GM19351 (cell line): ENCODE measurements at regions not wholly inside any gene's neighbourhood (a gene's known extent, or its start where the extent isn't known, plus 50 kb on each side); places are given as distances from the start of the nearest gene placed in this dataset.

ENCODE experiments used
- ATAC-seq: cut with Tn5 transposase; IDR thresholded peaks from one replicate; pipeline ENCODE4 v1.9.1; 2021; ENCODE audit warnings: mild to moderate bottlenecking, moderate library complexity; ENCODE audit not compliant: unreplicated experiment

DNA sequence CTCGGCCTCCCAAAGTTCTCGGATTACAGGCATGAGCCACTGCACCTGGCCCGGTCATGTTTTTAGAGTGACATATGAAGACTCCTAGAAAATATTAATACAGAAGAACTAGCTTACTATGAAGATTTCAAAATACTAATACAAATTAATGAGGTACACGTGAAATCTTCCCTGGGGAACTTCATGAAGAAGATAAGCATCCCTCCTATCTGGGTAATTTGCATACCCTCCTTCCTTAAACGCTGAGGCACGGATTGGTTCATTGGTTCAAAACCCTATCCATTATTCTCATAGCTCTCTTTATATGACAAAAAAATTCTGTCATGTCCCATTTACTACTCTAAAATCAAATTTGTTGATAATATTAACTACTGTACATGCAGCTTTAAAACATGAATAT is 224.8 kb upstream of the KLF14 start:
- ATAC-seq, result no peak

DNA sequence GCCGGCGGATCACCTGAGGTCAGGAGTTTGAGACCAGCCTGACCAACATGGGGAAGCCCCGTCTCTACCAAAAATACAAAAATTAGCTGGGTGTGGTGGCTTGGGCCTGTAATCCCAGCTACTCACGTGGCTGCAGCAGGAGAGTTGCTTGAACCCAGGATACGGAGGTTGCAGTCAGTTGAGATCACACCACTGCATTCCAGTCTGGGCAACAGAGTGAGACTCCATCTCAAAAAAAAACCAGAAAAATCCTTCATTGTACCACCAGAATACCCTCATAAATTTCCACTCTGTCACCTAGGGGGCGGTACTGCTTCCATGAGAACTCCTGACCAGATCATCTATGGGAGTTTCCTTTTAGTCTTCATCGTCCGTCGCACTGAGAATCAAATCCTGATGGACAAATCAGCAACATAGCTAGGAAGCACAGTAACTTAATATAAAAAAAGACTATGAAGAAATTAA is 225.8 kb upstream of the KLF14 start:
- no peak for ATAC-seq

DNA sequence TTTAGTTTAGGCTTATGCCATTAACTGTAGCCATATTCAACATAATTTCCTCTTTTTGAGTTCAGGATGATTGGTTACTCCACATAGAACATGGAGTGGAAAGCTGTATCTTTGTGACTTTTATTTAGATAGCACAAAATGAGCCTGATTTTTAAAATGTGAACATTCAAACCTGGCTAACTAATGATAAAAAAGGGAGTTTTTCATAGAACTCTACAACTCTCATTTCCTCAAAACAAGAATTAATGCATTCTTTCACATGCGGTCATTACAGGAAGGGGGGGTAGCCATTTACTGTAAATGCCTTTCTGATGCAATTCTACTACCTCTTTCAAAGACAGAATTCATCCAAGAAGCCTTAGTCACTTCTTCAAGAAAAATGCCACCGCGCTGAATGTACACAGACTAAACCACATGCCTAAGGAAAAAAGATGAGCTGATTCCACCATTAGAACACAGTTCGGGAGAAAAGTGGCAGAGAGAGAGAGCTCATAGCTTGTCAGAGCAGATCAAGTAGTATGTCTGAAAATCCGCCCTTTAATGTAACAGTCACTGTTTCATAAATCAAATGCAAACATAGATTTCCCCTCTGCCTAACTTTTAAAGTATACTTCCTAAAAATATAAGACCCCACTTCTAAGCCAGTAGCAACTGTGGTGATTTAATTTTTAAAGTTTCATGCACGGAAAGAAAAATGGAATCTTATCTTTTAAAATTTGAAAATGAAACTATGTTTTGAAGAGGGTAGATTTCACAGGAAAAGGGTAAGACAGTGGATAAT is 226.4 kb upstream of the KLF14 start:
- no peak for ATAC-seq

DNA sequence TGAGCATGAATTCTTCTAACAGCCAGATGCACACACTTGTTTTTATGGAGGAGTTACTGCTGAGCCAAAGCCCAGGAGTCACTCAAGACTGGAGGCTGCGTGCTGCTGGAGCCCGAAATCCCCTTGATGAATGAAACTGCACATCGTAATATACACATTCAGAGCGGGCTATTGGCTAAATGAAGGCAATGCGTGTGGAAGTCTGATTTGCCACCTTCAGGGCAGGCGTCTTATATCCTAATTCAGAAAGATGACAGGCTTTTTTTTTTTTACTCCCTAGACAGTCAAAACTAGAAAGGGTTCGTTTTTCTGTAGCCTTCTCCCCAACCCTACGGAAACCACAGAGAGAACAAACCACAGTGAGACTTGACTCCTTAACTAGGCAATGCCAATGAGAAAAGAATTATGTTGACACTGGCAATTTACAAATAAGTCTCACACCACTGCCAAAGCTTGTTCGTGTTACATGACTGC is 227.2 kb upstream of the KLF14 start:
- peak; percentile 74 for ATAC-seq

DNA sequence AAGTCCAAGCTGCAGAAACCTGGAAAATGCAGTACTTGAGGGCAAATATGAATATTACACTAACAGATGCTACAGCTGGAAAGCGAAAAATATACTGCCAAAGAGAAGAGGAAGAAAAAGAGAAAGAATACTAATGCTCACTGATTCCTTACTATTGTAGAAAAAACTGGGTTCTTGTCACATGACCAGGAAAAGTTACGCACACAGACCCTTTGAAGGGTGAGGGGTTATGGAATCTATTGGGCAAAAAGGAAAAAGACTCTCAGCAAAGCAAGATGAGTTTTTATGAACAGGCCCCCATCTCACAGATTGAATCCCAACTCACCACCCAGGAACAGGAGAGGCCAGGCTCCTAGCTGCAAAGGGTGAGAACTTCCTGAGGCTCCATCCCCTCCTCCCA is 228.1 kb upstream of the KLF14 start:
- no peak for ATAC-seq

DNA sequence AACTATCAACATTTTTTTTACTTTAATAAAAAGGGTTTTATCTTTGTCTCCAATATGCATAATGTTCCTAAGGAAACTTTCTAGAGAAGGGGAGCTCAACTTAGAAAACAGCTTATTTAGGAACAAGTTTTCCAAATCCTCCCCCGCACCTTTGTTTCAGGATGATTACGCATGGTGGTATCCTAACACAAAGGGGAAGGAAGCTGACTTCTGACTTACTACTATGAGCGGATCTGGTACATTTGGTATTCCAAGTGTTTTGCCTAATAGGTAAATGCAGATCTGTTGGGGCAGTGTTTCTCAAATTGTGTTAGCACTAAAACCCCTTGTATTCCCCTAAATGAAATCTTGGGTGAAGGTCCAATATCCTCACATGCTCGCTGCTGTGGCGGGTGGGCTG is 229.3 kb upstream of the KLF14 start:
- no peak for ATAC-seq

DNA sequence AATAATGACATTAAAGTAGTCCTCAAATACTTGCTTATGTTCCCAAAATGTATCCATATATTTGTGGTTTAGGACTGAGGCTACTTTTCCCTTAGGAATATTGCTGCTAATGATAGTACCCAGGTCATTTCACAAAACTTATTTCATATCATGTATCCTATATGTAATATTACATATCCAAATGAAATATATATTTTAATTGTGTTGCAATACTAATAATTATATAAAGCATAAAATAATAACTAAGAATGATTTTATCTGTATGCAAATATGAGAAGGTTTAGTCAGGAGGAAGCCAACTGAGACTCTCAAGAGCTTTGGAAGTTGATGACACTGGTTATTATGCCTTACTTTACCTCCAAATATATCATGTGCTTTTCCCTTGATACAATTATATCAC is 231.5 kb upstream of the KLF14 start:
- ATAC-seq, result no peak

DNA sequence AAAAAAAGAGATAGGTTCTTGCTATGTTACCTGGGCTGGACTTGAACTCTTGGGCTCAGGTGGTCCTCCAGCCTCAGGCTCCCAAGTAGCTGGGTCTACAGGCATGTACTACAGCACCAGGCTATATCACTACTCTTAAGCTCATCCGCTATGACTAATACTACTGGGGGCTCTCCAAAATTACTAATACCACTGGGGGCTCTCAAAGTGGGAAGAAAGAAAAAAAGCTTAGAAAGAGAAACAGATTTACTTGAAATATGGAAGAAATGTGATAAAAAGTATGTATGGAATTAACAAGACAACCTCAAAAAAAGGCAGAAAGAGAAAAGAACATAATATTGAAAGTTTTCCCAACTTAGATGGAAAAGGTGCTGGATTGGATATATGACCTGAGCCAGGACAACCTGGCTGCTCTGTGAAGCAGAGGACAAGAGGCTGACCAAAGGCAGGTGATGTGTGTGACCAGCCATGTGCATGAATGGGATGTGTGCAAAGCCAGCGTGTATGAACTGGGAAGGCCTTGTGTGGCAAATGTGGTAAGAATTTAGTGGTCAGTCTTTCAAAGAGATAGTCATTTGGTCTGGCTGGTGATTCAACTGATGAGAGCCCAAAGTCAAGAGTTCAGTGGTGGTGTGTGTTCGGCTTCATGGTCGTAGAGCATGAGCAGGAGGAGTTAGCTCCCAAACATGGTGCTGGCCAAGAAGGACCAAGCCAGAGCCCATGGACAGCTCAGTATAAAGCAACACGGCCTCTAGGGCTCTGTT is 232.4 kb upstream of the KLF14 start:
- ATAC-seq, result peak; percentile 57

DNA sequence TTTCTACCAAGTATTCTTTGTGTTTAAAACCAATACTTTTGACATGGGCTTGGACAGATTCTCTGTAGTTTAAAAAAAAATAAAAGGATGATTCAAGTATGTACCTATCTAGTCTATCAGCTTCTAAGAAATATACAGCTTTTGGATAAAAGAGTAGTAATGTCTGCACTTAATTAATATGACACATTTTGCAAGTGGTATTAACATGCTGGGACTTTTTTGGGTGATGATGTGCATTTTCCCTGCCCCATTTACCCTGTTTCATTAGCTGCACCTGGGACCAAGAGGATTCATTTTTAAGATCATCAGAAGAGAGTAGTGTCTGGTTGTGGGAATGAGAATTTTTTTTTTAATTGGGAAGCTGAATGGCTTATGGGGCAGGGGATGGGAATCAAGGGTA is 236.2 kb upstream of the KLF14 start:
- no peak for ATAC-seq

DNA sequence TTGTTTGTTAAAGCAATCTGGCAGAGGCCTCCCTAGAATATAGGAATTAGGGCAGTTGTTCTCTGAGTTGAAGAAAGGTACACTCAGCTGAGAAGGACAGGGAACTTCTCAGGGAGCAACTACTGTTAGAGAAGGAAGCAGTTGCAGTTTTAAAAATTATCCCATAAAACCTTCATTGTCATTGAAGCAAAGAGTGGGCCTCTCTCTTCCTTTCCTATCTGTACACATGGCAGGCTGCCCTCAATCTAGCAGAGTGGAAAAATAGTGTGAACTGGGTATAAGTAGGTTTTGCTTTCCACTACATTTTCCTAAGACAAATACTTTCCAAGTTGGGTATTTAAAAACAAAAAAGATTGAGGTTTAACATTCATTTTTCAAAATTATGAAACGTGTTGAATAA is 236.7 kb upstream of the KLF14 start:
- no peak for ATAC-seq

DNA sequence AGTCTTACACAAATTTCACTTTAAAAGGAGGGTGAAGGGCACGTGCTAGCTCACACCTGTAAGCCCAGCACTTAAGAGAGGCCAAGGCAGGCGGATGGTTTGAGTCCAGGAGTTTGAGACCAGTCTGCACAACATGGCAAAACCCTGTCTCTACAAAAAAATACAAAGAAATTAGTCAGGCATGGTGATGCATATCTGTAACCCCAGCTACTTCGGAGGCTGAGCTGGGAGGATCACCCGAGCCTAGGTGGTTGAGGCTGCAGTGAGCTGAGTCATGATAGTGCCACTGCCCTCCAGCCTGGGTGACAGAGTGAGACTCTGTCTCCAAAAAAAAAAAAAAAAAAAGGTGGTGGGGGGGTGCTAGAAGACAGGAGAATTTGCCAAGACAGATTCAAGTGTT is 237.3 kb upstream of the KLF14 start:
- ATAC-seq, result no peak

DNA sequence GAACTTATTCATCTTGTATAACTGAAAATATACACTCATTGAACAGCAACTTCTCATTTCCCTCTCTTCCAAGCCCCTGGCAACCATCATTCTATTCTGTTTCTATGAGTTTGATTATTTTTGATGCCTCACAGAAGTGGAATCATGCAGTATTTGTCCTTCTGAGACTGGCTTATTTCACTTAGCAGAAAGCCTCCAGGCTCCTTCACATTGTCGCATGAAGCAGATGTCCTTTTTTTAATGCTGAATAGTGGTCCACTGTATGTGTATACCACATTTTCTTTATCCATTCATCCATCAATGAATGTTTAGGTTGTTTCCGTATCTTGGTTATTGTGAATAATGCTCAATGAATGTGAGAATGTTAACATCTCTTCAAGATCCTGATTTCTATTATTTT is 238.2 kb upstream of the KLF14 start:
- ATAC-seq, result no peak

DNA sequence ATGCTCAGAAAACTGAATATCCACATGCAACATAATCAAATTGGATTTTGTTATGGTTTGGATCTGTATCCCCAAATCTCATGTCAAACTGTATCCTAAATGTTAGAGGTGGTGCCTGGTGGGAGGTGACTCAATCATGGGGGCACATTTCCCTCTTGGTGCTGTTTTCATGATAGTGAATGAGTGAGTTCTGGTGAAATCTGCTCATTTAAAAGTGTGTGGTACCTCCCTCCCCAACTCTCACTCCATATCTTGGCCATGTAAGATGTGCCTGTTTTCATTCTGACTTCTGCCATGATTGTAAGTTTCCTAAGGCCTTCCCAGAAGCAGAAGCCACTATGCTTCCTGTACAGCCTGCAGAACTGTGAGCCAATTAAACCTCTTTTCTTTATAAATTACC is 239.6 kb upstream of the KLF14 start:
- ATAC-seq, result no peak

DNA sequence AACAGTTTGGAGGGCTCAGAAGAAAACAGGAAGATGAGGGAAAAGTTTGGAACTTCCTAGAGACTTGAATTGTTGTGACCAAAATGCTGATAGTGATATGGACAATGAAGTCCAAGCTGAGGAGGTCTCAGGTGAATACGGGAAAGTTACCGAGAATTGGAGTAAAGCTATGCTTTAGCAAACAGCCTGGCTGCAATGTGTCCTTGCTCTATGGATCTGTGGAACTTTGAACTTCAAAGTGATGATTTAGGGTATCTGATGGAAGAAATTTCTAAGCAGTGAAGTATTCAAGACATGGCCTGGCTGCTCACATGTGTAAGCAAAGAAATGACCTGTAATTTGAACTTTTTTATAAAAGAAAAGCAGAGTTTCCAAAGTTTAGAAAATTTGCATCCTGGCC is 240.2 kb upstream of the KLF14 start:
- no peak for ATAC-seq

DNA sequence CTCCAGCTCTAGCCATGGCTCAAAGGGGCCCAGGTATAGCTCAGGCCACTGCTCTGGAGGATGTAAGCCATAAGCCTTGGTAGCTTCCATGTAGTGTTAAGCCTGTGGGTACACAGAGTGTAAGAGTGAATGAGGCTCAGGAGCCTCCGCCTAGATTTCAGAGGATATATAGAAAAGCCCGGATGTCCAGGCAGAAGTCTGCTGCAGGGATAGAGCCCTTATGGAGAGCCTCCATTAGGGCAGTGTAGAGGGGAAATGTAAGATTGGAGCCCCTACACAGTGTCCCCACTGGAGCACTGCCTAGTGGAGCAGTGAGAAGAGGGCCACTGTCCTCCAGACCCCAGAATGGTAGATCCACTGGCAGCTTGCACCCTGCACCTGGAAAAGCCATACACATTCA is 240.8 kb upstream of the KLF14 start:
- ATAC-seq, result no peak

DNA sequence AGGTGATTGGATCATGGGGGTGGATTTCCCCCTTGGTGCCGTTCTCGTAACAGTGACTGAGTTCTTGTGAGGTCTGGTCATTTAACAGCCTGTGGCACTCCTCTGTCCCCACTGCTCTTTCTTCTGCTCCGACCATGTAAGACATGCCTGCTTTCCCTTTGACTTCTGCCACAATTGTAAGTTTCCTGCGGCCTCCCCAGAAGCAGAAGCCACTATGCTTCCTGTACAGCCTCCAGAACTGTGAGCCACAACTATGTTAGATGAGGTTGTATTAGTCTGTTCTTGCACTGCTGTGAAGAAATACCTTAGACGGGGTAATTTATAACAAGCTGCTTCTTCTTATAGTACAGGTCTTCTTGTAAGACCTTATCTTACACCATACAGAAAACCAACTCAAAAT is 241.7 kb upstream of the KLF14 start:
- no peak for ATAC-seq

DNA sequence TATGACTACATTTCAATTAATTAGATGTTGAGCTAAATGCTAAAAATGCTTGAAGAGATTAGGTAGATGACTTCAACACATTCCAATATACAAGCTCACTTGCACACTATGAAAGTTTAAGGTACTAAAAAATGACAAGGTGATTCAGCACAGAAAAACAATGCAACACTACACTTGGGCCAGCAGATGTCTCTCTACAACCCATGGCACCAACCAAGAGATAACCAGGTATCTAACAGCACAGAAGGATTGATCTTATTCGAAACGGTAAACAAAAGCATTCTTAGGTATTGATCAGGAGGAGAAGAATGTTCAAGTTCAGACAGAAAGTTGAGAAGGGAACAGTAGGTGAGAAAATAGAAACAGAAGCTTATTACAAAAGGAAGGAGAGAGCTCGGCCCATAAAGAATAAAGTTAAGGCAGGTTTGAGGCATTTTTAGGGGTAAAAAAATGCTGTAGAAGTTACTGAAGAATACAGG is 248.2 kb upstream of the KLF14 start:
- peak; percentile 70 for ATAC-seq

DNA sequence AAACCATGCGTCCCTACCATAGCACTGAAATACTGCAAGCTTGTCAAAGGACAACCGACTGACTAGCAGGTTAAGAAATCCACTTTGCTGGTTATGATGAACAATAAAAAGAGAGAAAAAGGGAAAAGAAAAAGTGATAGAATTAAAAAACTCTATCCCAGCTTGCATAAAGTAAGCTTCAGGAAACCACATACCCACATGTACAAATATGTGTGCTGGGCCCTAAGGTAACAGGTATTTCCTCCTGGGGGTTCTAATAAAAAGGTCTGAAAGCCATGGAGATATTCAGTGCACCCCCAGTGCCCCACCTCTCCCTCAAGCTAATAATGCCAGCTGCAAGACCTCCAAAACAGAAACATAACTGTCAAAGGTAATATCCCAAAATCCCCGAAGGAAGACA is 248.6 kb upstream of the KLF14 start:
- no peak for ATAC-seq

DNA sequence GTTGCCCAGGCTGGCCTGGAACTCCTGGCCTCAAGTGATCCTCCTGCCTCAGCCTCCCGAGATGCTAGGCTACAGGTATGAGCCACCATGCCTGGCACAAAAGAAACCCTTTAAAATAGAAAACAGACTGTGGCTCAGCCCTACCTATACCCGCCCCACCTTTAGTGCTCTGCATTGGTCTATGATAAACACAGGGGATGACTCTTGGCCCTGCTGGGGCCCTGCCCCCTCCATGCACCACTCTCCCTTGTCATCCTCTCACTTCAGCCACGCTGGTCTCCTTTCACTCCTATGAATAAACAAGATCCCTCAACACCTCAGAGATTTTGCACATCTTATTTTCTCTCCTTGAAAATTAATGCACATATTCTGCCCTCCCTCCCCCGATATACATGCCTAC is 251.4 kb upstream of the KLF14 start:
- no peak for ATAC-seq

DNA sequence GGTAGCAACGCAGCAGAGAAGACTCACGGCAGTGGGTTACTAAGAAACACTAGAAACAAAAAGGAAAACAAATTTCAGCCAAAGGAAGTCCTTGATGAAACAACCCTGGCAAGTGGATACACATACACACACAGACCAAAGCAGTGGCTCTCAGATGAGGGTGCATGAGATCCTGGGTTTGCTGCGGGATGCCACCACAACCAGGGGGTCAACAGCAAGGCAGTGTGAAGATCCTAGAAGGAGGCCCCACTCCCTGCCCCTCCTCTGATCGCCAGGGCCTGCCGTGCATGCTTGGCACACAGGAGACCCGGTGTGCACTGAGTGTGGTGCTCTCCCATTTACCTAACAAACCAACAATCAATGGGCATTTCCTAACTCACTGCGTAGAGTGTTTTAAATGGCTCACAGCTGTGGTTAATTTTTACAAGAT is 252.3 kb upstream of the KLF14 start:
- no peak for ATAC-seq

DNA sequence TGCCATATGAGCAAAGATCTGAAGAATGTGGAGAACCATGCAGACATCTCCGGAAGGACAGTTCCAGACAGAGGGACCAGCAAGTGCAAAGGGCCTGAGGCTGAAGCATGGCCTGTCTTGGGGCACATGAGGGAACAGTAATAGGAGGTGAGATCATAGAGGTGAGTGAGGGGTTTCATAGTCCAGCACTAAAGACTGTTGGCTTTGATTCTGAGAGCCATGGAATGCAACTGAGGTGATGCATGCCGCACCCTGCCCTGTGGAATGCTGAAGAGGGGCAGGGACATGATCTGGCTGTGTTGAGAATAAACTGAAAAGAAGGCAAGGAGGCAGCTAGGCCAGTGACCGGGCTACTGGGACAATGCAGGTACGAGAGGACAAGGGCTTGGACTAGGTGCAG is 253.1 kb upstream of the KLF14 start:
- ATAC-seq, result no peak

DNA sequence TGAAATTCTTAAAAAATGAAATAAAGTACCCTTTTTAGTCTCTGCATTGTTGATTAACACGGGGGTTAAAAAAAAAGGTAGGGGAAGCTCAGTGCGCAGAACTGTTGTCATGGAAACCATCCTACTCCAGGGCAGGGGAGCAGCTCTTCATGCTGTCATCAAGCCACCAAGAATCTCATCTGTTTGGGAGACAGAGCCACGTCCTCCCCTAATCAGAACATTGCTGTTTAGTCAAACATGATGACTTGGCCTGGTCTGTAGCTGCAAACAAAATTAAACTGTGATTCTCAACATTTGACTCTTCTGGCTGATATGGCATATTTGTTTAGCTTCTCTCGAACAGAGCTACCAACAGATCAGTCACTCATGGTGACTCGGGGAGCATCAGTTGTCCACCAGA is 254.4 kb upstream of the KLF14 start:
- ATAC-seq, result no peak
